SK-N-SH treated with all-trans-retinoic acid at 6 μM for 48 hours (cell line): ENCODE measurements at regions not wholly inside any gene's neighbourhood (a gene's known extent, or its start where the extent isn't known, plus 50 kb on each side); places are given as distances from the start of the nearest gene placed in this dataset.

Experiments used
- ARNTL ChIP-seq: fragments of 450-650 bp; formaldehyde crosslinking; IDR thresholded peaks from 2 replicates; pipeline ENCODE4 v1.5.0; 2020; ENCODE audit warnings: low read depth, mild to moderate bottlenecking, moderate library complexity, borderline replicate concordance
- OSR1 ChIP-seq: fragments of 250-450 bp; sonication (Bioruptor Pico); IDR thresholded peaks from 2 replicates; pipeline ENCODE4 v1.8.0; 2022; ENCODE audit warnings: moderate library complexity, mild to moderate bottlenecking, inconsistent platforms
- PPARA ChIP-seq: fragments of 250-450 bp; sonication (Bioruptor Pico); IDR thresholded peaks from 2 replicates; pipeline ENCODE4 v1.5.0; 2020; ENCODE audit warnings: mild to moderate bottlenecking, borderline replicate concordance
- RARB ChIP-seq: fragments of 250-450 bp; sonication (Bioruptor Pico); IDR thresholded peaks from 2 replicates; pipeline ENCODE4 v1.8.0; 2021; ENCODE audit warnings: mild to moderate bottlenecking, moderate library complexity
- ZC3H10 ChIP-seq: fragments of 250-450 bp; sonication (Bioruptor Pico); IDR thresholded peaks from 2 replicates; pipeline ENCODE4 v1.5.1; 2021; ENCODE audit warnings: mild to moderate bottlenecking, moderate library complexity
- ZFP3 ChIP-seq: fragments of 250-450 bp; sonication (Bioruptor Pico); IDR thresholded peaks from 2 replicates; pipeline ENCODE4 v1.5.0; 2020; ENCODE audit warnings: mild to moderate bottlenecking, moderate library complexity
- ZFP30 ChIP-seq: fragments of 450-650 bp; formaldehyde crosslinking; IDR thresholded peaks from 2 replicates; pipeline ENCODE4 v1.5.0; 2022; ENCODE audit warnings: mild to moderate bottlenecking, moderate library complexity
- ZNF70 ChIP-seq: fragments of 450-650 bp; formaldehyde crosslinking; IDR thresholded peaks from 2 replicates; pipeline ENCODE4 v1.5.0; 2020; ENCODE audit warnings: mild to moderate bottlenecking, moderate library complexity
- TF ChIP-seq, protein P1 (sequence below): fragments of 250-450 bp; sonication (Bioruptor Pico); IDR thresholded peaks from 2 replicates; pipeline ENCODE4 v1.8.0; 2020; ENCODE audit warnings: mild to moderate bottlenecking, moderate library complexity, borderline replicate concordance
- TF ChIP-seq, protein P2 (sequence below): fragments of 250-450 bp; sonication (Bioruptor Pico); IDR thresholded peaks from 2 replicates; pipeline ENCODE4 v1.5.1; 2020; ENCODE audit warnings: low read depth, mild to moderate bottlenecking, moderate library complexity
- TF ChIP-seq, protein P3 (sequence below): fragments of 250-450 bp; sonication (Bioruptor Pico); IDR thresholded peaks from 2 replicates; pipeline ENCODE4 v1.5.0; 2020; ENCODE audit warnings: mild to moderate bottlenecking, moderate library complexity
- TF ChIP-seq, protein P4 (sequence below): fragments of 250-450 bp; sonication (Bioruptor Pico); IDR thresholded peaks from 2 replicates; pipeline ENCODE4 v1.8.0; 2021; ENCODE audit warnings: low read depth, mild to moderate bottlenecking, moderate library complexity, borderline replicate concordance

DNA sequence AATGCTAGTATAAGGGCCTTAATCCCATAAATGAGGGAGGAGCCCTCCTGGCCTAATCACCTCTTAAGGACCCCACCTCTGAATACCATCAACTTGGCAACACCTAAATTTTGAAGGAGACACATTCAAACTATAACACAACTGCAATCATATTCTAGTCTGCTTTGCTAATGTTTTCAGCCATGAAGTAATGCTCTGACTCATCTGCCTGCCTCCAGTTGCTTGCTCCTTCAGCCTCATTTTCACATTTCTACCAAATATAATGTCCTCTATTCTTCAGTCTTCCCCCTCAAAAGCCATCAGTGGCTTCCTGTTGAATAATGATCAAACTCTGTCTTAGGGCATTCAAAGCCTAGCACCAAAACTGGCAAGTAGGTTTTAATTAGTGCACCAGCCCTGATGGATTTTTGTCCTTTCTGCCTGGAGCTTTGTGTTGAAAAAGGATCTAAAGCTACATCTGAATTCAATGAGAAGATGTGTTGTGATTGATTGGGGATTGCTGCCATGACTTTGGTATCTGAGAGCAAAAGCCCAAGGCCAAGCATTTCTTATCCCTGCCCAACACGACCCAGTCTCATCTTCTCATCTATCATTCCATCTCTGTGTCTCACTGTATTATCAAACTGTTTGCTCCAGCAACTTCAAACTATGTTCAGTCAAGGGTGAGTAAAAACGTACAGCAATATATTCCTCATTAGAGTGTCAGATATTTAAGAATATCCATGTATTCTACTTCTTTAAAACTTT lies 140.8 kb upstream of the ELAC2 start:
- no peak for TF ChIP-seq ZC3H10 (CRISPR knock-in tag)
- no peak for TF ChIP-seq ZFP30 (CRISPR knock-in tag)
- TF ChIP-seq, protein P1, sequence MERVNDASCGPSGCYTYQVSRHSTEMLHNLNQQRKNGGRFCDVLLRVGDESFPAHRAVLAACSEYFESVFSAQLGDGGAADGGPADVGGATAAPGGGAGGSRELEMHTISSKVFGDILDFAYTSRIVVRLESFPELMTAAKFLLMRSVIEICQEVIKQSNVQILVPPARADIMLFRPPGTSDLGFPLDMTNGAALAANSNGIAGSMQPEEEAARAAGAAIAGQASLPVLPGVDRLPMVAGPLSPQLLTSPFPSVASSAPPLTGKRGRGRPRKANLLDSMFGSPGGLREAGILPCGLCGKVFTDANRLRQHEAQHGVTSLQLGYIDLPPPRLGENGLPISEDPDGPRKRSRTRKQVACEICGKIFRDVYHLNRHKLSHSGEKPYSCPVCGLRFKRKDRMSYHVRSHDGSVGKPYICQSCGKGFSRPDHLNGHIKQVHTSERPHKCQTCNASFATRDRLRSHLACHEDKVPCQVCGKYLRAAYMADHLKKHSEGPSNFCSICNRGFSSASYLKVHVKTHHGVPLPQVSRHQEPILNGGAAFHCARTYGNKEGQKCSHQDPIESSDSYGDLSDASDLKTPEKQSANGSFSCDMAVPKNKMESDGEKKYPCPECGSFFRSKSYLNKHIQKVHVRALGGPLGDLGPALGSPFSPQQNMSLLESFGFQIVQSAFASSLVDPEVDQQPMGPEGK = no peak
- no peak for TF ChIP-seq OSR1
- TF ChIP-seq, protein P2, sequence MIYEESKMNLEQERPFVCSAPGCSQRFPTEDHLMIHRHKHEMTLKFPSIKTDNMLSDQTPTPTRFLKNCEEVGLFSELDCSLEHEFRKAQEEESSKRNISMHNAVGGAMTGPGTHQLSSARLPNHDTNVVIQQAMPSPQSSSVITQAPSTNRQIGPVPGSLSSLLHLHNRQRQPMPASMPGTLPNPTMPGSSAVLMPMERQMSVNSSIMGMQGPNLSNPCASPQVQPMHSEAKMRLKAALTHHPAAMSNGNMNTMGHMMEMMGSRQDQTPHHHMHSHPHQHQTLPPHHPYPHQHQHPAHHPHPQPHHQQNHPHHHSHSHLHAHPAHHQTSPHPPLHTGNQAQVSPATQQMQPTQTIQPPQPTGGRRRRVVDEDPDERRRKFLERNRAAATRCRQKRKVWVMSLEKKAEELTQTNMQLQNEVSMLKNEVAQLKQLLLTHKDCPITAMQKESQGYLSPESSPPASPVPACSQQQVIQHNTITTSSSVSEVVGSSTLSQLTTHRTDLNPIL (CRISPR knock-in tag) = no peak
- TF ChIP-seq ZNF70 (CRISPR knock-in tag) = no peak
- TF ChIP-seq, protein P3, sequence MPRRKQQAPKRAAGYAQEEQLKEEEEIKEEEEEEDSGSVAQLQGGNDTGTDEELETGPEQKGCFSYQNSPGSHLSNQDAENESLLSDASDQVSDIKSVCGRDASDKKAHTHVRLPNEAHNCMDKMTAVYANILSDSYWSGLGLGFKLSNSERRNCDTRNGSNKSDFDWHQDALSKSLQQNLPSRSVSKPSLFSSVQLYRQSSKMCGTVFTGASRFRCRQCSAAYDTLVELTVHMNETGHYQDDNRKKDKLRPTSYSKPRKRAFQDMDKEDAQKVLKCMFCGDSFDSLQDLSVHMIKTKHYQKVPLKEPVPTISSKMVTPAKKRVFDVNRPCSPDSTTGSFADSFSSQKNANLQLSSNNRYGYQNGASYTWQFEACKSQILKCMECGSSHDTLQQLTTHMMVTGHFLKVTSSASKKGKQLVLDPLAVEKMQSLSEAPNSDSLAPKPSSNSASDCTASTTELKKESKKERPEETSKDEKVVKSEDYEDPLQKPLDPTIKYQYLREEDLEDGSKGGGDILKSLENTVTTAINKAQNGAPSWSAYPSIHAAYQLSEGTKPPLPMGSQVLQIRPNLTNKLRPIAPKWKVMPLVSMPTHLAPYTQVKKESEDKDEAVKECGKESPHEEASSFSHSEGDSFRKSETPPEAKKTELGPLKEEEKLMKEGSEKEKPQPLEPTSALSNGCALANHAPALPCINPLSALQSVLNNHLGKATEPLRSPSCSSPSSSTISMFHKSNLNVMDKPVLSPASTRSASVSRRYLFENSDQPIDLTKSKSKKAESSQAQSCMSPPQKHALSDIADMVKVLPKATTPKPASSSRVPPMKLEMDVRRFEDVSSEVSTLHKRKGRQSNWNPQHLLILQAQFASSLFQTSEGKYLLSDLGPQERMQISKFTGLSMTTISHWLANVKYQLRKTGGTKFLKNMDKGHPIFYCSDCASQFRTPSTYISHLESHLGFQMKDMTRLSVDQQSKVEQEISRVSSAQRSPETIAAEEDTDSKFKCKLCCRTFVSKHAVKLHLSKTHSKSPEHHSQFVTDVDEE (CRISPR knock-in tag) = no peak
- TF ChIP-seq PPARA (CRISPR knock-in tag) = no peak
- TF ChIP-seq RARB = no peak
- no peak for TF ChIP-seq ZFP3 (CRISPR knock-in tag)
- TF ChIP-seq, protein P4, sequence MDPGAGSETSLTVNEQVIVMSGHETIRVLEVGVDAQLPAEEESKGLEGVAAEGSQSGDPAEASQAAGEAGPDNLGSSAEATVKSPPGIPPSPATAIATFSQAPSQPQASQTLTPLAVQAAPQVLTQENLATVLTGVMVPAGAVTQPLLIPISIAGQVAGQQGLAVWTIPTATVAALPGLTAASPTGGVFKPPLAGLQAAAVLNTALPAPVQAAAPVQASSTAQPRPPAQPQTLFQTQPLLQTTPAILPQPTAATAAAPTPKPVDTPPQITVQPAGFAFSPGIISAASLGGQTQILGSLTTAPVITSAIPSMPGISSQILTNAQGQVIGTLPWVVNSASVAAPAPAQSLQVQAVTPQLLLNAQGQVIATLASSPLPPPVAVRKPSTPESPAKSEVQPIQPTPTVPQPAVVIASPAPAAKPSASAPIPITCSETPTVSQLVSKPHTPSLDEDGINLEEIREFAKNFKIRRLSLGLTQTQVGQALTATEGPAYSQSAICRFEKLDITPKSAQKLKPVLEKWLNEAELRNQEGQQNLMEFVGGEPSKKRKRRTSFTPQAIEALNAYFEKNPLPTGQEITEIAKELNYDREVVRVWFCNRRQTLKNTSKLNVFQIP (CRISPR knock-in tag) = no peak
- TF ChIP-seq ARNTL (CRISPR knock-in tag) = no peak
